GM12878 (cell line): ENCODE measurements at regions not wholly inside any gene's neighbourhood (a gene's known extent, or its start where the extent isn't known, plus 50 kb on each side); places are given as distances from the start of the nearest gene placed in this dataset.

Experiments
- ATAC-seq: fragments of 200-7000 bp; cut with Tn5 transposase; 3 replicates; pipeline ENCODE4 v1.9.1; 2020; ENCODE audit warnings: mild to moderate bottlenecking, moderate library complexity
- BruUV-seq: library from RNA; stranded (reverse); fragments of 400-500 nt; replicated peaks from 2 replicates; lab custom pipeline; 2021; lab: Mats Ljungman, UMichigan
- CTCF ChIA-PET: fragments of 300-600 bp; sonication (Branson Sonifier 250); formaldehyde crosslinking; extraction: SDS; loops from one replicate; lab custom pipeline; 2021; ENCODE audit warnings: inconsistent platforms; lab: Yijun Ruan, JAX
- POLR2A ChIA-PET: fragments of 350-600 bp; formaldehyde crosslinking; extraction: SDS; loops from one replicate; lab custom pipeline; 2021; ENCODE audit warnings: inconsistent platforms; lab: Charles Lee
- RAD21 ChIA-PET: fragments of 300-600 bp; sonication (Branson Sonifier 250); formaldehyde crosslinking; loops from one replicate; lab custom pipeline; 2023; ENCODE audit warnings: antibody characterized with exemption; ENCODE audit not compliant: unreplicated experiment; lab: Charles Lee
- SMC1A ChIA-PET: fragments of 300-600 bp; sonication (Branson Sonifier 250); formaldehyde crosslinking; loops from one replicate; lab custom pipeline; 2023; ENCODE audit not compliant: unreplicated experiment, uncharacterized antibody; lab: Charles Lee
- DNase-seq: peaks from one replicate; pipeline ENCODE4 v3.0.0-alpha.2; 2011; ENCODE audit warnings: low read depth, low spot score
- FAIRE-seq: peaks from 3 replicates; lab custom pipeline; 2011; peaks lifted over from hg19 to GRCh38; lab: Jason Lieb, UNC
- H2AFZ ChIP-seq: 2 replicates; pipeline ENCODE4 v1.6.0; 2011; ENCODE audit warnings: low read depth, low read length, control low read depth; ENCODE audit not compliant: control insufficient read depth
- H3K27ac ChIP-seq: 2 replicates; pipeline ENCODE4 v1.5.1; 2011; ENCODE audit warnings: control low read depth; ENCODE audit not compliant: control insufficient read depth, insufficient read depth
- H3K27me3 ChIP-seq, 2 experiments: replicated peaks in 1 of 2; 2 replicates each; pipeline versions ENCODE4 v1.6.0 to v1.6.1; 2011; ENCODE audit warnings: low read length in 1 of 2; ENCODE audit not compliant: control insufficient read depth in 2 of 2, insufficient read depth in 2 of 2
- H3K36me3 ChIP-seq, 2 experiments: 2 replicates each; pipeline ENCODE4 v1.5.1; 2011; ENCODE audit warnings: low read length in 1 of 2; ENCODE audit not compliant: control insufficient read depth in 2 of 2, insufficient read depth in 2 of 2
- H3K4me1 ChIP-seq: 2 replicates; pipeline ENCODE4 v1.6.1; 2011; ENCODE audit warnings: mild to moderate bottlenecking, low read length, moderate library complexity, mixed read lengths; ENCODE audit not compliant: control insufficient read depth, insufficient read depth
- H3K4me2 ChIP-seq: 2 replicates; pipeline ENCODE4 v1.6.0; 2011; ENCODE audit warnings: control low read depth; ENCODE audit not compliant: control insufficient read depth, insufficient read depth
- H3K4me3 ChIP-seq: fragments of 200-600 bp; sonication (generic); 2 replicates; pipeline ENCODE4 v1.5.1; 2016
- H3K79me2 ChIP-seq: 2 replicates; pipeline ENCODE4 v1.6.0; 2011; ENCODE audit warnings: low read length; ENCODE audit not compliant: control insufficient read depth, insufficient read depth
- H3K9ac ChIP-seq: 2 replicates; pipeline ENCODE4 v1.8.0; 2011; ENCODE audit warnings: low read length, control low read depth, mixed read lengths; ENCODE audit not compliant: control insufficient read depth, insufficient read depth
- H3K9me3 ChIP-seq: replicated peaks from 3 replicates; pipeline ENCODE4 v1.5.1; 2011; ENCODE audit warnings: mild to moderate bottlenecking, low read length; ENCODE audit not compliant: control insufficient read depth, insufficient read depth
- H4K20me1 ChIP-seq: 2 replicates; pipeline ENCODE4 v1.6.0; 2011; ENCODE audit not compliant: control insufficient read depth, insufficient read depth
- CREB1 ChIP-seq: IDR thresholded peaks from 2 replicates; pipeline ENCODE4 v1.6.1; 2012; ENCODE audit warnings: low read depth, mild to moderate bottlenecking, inconsistent platforms
- HDGF ChIP-seq: fragments of 450-650 bp; IDR thresholded peaks from 2 replicates; pipeline ENCODE4 v1.6.1; 2016; ENCODE audit warnings: antibody characterized with exemption
- IKZF1 ChIP-seq: fragments of 450-650 bp; conservative IDR thresholded peaks from 2 replicates; pipeline ENCODE4 v1.6.1; 2017; ENCODE audit warnings: antibody characterized with exemption, mild to moderate bottlenecking
- JUNB ChIP-seq: IDR thresholded peaks from 2 replicates; pipeline ENCODE4 v1.6.1; 2016; ENCODE audit warnings: antibody characterized with exemption, mild to moderate bottlenecking
- MEF2A ChIP-seq: IDR thresholded peaks from 2 replicates; pipeline ENCODE4 v1.6.1; 2011; ENCODE audit warnings: low read depth, mild to moderate bottlenecking, low read length, moderate library complexity; ENCODE audit not compliant: insufficient read depth
- MYC ChIP-seq: IDR thresholded peaks from 2 replicates; pipeline ENCODE4 v1.6.1; 2011; ENCODE audit warnings: mild to moderate bottlenecking, low read length, moderate library complexity, inconsistent platforms; ENCODE audit not compliant: insufficient read depth, insufficient replicate concordance, insufficient read length, severe bottlenecking
- RAD51 ChIP-seq: fragments of 450-650 bp; IDR thresholded peaks from 2 replicates; pipeline ENCODE4 v1.6.1; 2016; ENCODE audit warnings: moderate library complexity, mild to moderate bottlenecking, inconsistent platforms
- RFX5 ChIP-seq: IDR thresholded peaks from 2 replicates; pipeline ENCODE4 v1.6.1; 2011; ENCODE audit warnings: low read depth, low read length, improper control_type of control experiment
- SREBF2 ChIP-seq: IDR thresholded peaks from 2 replicates; pipeline ENCODE4 v1.6.1; 2012; ENCODE audit warnings: mild to moderate bottlenecking, low read length
- YY1 ChIP-seq: IDR thresholded peaks from 2 replicates; pipeline ENCODE4 v1.6.1; 2011; ENCODE audit warnings: low read depth, mild to moderate bottlenecking, low read length
- WGBS: methylation state at CpG from one replicate; pipeline ENCODE4 v1.1.6; 2016; ENCODE audit warnings: low lambda C conversion rate; ENCODE audit not compliant: insufficient replicate concordance, insufficient coverage; ENCODE audit errors: missing lambda C conversion rate; 5-methylcytosine and 5-hydroxymethylcytosine counted together
- in situ Hi-C: fragments of 300-500 bp; cut with MboI; formaldehyde crosslinking; loops from 9 replicates; pipeline ENCODE4 v1.14.3; 2018; ENCODE audit warnings: mixed read lengths
- intact Hi-C: fragments of 100-400 bp; cut with micrococcal nuclease; formaldehyde crosslinking; loops from one replicate; pipeline ENCODE4 v1.14.2; 2022; ENCODE audit not compliant: unreplicated experiment
- TF ChIP-seq, protein P1 (sequence below): fragments of 450-650 bp; formaldehyde crosslinking; IDR thresholded peaks from 2 replicates; pipeline ENCODE4 v1.4.0; 2020; ENCODE audit warnings: mild to moderate bottlenecking, moderate library complexity
- TF ChIP-seq, protein P2 (sequence below): IDR thresholded peaks from 2 replicates; pipeline ENCODE4 v1.6.1; 2011; ENCODE audit warnings: borderline replicate concordance, low read depth, mild to moderate bottlenecking, moderate library complexity, low read length; ENCODE audit not compliant: insufficient read depth, poor library complexity, severe bottlenecking
- TF ChIP-seq, protein P3 (sequence below): fragments of 450-650 bp; IDR thresholded peaks from 2 replicates; pipeline ENCODE4 v1.6.1; 2018; ENCODE audit warnings: mild to moderate bottlenecking, low read depth, moderate library complexity; ENCODE audit not compliant: partially characterized antibody

DNA sequence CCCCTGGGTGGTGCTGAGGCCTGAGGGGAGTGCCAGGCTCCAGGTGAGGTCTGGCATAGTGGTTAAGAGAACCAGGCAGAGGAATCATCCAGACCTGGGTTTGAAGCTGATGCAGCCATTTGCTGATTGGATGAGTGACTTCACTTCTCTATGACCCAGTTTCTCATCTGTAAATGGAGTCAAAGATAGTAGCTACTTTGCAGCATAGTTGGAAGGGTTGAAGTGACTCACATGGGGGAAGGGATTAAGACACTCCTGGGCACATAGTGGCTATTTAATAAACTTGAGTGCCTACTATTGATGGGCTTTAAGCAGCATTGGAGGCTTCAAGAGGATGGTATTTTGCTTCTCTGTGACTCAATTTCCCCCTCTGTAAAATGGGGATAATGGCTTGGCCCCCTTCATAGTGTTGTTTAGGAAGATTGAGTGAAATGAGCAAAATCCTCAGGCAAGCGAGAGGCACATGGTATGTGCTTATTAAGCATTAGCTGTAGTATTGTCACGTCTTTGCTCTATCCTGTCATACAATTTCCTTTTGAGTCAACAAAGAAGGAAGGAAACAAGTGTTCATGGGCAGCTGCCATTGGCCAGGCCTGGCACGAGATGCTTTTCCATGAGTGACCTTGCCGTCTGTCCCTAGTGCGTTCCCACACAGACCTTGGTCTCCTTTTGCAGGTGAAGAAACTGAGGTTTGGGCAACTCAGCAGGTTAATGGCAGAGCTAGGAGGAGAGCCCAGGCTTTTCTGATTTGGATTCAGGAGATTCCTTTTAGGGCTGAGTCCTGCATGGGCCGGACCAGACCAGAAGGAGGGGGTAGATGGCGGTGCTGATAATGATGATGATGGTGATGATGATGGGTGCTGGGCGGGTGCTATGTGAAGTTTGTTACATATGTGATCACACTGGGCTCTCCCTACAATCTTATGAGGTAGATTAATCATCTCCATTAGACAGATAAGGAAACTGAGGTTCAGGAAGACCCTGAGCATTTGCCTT, 131.1 kb upstream of the WNT4 start (continued):
- TF ChIP-seq, protein P1, sequence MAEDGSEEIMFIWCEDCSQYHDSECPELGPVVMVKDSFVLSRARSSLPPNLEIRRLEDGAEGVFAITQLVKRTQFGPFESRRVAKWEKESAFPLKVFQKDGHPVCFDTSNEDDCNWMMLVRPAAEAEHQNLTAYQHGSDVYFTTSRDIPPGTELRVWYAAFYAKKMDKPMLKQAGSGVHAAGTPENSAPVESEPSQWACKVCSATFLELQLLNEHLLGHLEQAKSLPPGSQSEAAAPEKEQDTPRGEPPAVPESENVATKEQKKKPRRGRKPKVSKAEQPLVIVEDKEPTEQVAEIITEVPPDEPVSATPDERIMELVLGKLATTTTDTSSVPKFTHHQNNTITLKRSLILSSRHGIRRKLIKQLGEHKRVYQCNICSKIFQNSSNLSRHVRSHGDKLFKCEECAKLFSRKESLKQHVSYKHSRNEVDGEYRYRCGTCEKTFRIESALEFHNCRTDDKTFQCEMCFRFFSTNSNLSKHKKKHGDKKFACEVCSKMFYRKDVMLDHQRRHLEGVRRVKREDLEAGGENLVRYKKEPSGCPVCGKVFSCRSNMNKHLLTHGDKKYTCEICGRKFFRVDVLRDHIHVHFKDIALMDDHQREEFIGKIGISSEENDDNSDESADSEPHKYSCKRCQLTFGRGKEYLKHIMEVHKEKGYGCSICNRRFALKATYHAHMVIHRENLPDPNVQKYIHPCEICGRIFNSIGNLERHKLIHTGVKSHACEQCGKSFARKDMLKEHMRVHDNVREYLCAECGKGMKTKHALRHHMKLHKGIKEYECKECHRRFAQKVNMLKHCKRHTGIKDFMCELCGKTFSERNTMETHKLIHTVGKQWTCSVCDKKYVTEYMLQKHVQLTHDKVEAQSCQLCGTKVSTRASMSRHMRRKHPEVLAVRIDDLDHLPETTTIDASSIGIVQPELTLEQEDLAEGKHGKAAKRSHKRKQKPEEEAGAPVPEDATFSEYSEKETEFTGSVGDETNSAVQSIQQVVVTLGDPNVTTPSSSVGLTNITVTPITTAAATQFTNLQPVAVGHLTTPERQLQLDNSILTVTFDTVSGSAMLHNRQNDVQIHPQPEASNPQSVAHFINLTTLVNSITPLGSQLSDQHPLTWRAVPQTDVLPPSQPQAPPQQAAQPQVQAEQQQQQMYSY (CRISPR knock-in tag), result no peak
- TF ChIP-seq MEF2A (no peak), SREBF2 (no peak), MYC (no peak), JUNB (no peak)

DNA sequence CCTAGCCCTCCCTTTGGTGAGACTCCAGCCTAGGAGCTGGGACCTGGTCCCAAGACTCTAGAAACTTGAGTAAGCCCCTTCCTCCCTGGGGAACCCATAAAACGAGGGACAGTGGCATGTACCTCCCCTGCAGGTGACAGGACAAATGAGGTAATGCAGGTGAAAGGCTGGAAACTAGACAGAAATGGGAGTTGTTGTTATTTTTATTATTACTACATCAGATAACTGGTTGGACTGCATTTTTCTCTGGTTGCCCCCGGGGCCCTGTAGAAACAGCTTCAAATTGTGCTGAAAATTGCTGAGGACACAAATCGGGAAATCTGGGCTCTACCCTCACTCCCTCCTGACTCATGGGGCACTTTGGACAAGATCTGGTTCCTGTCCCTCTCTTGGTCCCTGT, 132.3 kb upstream of the WNT4 start:
- BruUV-seq, result no TSS peak
- TF ChIP-seq CREB1, result no peak
- no peak for TF ChIP-seq YY1
- no peak for TF ChIP-seq IKZF1
- no peak for TF ChIP-seq RAD51
- TF ChIP-seq, protein P2, sequence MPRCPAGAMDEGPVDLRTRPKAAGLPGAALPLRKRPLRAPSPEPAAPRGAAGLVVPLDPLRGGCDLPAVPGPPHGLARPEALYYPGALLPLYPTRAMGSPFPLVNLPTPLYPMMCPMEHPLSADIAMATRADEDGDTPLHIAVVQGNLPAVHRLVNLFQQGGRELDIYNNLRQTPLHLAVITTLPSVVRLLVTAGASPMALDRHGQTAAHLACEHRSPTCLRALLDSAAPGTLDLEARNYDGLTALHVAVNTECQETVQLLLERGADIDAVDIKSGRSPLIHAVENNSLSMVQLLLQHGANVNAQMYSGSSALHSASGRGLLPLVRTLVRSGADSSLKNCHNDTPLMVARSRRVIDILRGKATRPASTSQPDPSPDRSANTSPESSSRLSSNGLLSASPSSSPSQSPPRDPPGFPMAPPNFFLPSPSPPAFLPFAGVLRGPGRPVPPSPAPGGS, result no peak
- TF ChIP-seq, protein P3, sequence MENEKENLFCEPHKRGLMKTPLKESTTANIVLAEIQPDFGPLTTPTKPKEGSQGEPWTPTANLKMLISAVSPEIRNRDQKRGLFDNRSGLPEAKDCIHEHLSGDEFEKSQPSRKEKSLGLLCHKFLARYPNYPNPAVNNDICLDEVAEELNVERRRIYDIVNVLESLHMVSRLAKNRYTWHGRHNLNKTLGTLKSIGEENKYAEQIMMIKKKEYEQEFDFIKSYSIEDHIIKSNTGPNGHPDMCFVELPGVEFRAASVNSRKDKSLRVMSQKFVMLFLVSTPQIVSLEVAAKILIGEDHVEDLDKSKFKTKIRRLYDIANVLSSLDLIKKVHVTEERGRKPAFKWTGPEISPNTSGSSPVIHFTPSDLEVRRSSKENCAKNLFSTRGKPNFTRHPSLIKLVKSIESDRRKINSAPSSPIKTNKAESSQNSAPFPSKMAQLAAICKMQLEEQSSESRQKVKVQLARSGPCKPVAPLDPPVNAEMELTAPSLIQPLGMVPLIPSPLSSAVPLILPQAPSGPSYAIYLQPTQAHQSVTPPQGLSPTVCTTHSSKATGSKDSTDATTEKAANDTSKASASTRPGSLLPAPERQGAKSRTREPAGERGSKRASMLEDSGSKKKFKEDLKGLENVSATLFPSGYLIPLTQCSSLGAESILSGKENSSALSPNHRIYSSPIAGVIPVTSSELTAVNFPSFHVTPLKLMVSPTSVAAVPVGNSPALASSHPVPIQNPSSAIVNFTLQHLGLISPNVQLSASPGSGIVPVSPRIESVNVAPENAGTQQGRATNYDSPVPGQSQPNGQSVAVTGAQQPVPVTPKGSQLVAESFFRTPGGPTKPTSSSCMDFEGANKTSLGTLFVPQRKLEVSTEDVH, result no peak
- TF ChIP-seq RFX5, result no peak
- TF ChIP-seq HDGF, result no peak

More for the DNA sequence above, 132.3 kb upstream of the WNT4 start:
- no peak for DNase-seq
- ChIA-PET POLR2A (interaction anchor here (0.5 kb wide), 1 partner anchor 210 kb away, joined by 3 read pairs; no protein-coding TSS in a partner anchor), CTCF (interaction anchor here (1.0 to 4.7 kb wide), 6 partner anchors 20 to 244 kb away, joined by 3 to 27 read pairs (median 3); no protein-coding TSS in a partner anchor), SMC1A (interaction anchor here (0.7 to 1.8 kb wide), 3 partner anchors 142 to 296 kb away, joined by 3 to 6 read pairs (median 3); no protein-coding TSS in a partner anchor), RAD21 (no interaction called here)
- in situ Hi-C loops, result loop anchor here (5.0 kb wide), 1 partner anchor 143 kb away; no protein-coding TSS in a partner anchor
- 13% methylated on average over 3 of the region's 3 CpGs for WGBS
- intact Hi-C loops, result no loop called here
- H3K9ac ChIP-seq, result no peak overlapping the region
- H3K4me1 ChIP-seq, result no peaks in the 10 kb centered on the region
- ATAC-seq, result no peak
- FAIRE-seq, result no peak
- no peak overlapping the region for H2AFZ ChIP-seq
- no peaks in the 10 kb centered on the region for H3K79me2 ChIP-seq
- no peaks in the 10 kb centered on the region for H3K9me3 ChIP-seq
- H3K4me3 ChIP-seq, result no peak overlapping the region
- no peaks in the 10 kb centered on the region for H4K20me1 ChIP-seq
- H3K36me3 ChIP-seq, result no peaks in the 10 kb centered on the region
- H3K27me3 ChIP-seq, result peaks cover 0 to 3% of the 10 kb centered on the region in 2 experiments
- no peak overlapping the region for H3K4me2 ChIP-seq
- no peak overlapping the region for H3K27ac ChIP-seq
